WTC11 (cell line): ENCODE measurements at regions not wholly inside any gene's neighbourhood (a gene's known extent, or its start where the extent isn't known, plus 50 kb on each side); places are given as distances from the start of the nearest gene placed in this dataset.

Source experiments
- TF ChIP-seq, protein P1 (sequence below): fragments of 200-600 bp; IDR thresholded peaks from 2 replicates; pipeline ENCODE4 v1.8.0; 2022; ENCODE audit warnings: antibody characterized with exemption
- TF ChIP-seq, protein P2 (sequence below): sonication (generic); formaldehyde crosslinking; IDR thresholded peaks from 2 replicates; pipeline ENCODE4 v1.8.0; 2022; ENCODE audit warnings: mild to moderate bottlenecking, missing genetic modification reagents

DNA sequence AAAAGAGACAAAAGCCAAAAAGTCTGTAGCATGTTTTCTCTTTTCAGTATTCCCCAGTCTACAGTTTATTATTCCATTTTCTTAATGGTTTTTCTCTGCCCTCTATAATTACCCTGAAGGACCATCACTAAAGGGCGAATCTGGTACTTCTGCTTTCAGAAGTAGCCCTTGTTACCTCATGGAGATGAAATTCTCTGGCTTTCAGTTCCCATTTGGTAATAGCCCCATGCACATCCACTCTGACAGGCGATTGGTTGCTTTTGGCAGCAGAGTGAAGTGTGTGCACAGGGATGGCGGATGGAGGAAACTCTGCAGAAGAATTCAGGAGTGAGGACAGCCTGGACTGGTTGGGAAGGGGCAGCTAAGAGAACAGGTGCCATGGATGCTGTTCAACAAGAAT is 66.3 kb upstream of the NABP1 start:
- TF ChIP-seq, protein P1, sequence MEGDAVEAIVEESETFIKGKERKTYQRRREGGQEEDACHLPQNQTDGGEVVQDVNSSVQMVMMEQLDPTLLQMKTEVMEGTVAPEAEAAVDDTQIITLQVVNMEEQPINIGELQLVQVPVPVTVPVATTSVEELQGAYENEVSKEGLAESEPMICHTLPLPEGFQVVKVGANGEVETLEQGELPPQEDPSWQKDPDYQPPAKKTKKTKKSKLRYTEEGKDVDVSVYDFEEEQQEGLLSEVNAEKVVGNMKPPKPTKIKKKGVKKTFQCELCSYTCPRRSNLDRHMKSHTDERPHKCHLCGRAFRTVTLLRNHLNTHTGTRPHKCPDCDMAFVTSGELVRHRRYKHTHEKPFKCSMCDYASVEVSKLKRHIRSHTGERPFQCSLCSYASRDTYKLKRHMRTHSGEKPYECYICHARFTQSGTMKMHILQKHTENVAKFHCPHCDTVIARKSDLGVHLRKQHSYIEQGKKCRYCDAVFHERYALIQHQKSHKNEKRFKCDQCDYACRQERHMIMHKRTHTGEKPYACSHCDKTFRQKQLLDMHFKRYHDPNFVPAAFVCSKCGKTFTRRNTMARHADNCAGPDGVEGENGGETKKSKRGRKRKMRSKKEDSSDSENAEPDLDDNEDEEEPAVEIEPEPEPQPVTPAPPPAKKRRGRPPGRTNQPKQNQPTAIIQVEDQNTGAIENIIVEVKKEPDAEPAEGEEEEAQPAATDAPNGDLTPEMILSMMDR = no peak
- TF ChIP-seq, protein P2, sequence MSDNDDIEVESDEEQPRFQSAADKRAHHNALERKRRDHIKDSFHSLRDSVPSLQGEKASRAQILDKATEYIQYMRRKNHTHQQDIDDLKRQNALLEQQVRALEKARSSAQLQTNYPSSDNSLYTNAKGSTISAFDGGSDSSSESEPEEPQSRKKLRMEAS (CRISPR knock-in tag) = no peak
